Smooth muscle cell (in vitro differentiated cells): ENCODE measurements at regions not wholly inside any gene's neighbourhood (a gene's known extent, or its start where the extent isn't known, plus 50 kb on each side); places are given as distances from the start of the nearest gene placed in this dataset.

ENCODE experiments used
- DNase-seq: peaks from one replicate; lab custom pipeline; 2025; ENCODE audit not compliant: unreplicated experiment; lab: John Stamatoyannopoulos, UW
- H2AFZ ChIP-seq: fragments of 200-600 bp; sonication (generic); 2 replicates; pipeline ENCODE4 v1.6.0; 2016; ENCODE audit warnings: antibody characterized with exemption, low read depth, mild to moderate bottlenecking
- H3F3A ChIP-seq: fragments of 200-600 bp; sonication (generic); 2 replicates; pipeline ENCODE4 v1.6.0; 2017; ENCODE audit warnings: antibody characterized with exemption, low read depth
- H3K27ac ChIP-seq: fragments of 200-600 bp; sonication (generic); 2 replicates; pipeline ENCODE4 v1.5.1; 2016; ENCODE audit warnings: low read depth, mild to moderate bottlenecking
- H3K27me3 ChIP-seq: fragments of 200-600 bp; sonication (generic); 2 replicates; pipeline ENCODE4 v1.6.1; 2016; ENCODE audit warnings: low read depth, mild to moderate bottlenecking
- H3K36me3 ChIP-seq: fragments of 200-600 bp; sonication (generic); 2 replicates; pipeline ENCODE4 v1.5.1; 2016; ENCODE audit warnings: low read depth
- H3K4me1 ChIP-seq: fragments of 200-600 bp; sonication (generic); 2 replicates; pipeline ENCODE4 v1.5.1; 2016; ENCODE audit warnings: low read depth
- H3K4me2 ChIP-seq: fragments of 200-600 bp; sonication (generic); 2 replicates; pipeline ENCODE4 v1.6.0; 2016; ENCODE audit warnings: mild to moderate bottlenecking
- H3K4me3 ChIP-seq: fragments of 200-600 bp; sonication (generic); 2 replicates; pipeline ENCODE4 v1.5.1; 2016; ENCODE audit warnings: mild to moderate bottlenecking
- H3K79me2 ChIP-seq: fragments of 200-600 bp; sonication (generic); 2 replicates; pipeline ENCODE4 v1.6.0; 2016; ENCODE audit warnings: low read depth, mild to moderate bottlenecking
- H3K9ac ChIP-seq: fragments of 200-600 bp; sonication (generic); 2 replicates; pipeline ENCODE4 v1.6.0; 2016; ENCODE audit warnings: low read depth
- H3K9me3 ChIP-seq: fragments of 200-600 bp; sonication (generic); replicated peaks from 2 replicates; pipeline ENCODE4 v1.5.1; 2016; ENCODE audit warnings: low read depth
- H4K20me1 ChIP-seq: fragments of 200-600 bp; sonication (generic); 2 replicates; pipeline ENCODE4 v1.6.0; 2016; ENCODE audit warnings: low read depth
- WGBS: methylation state at CpG from one replicate; pipeline ENCODE4 v1.1.7; 2016; ENCODE audit warnings: low lambda C conversion rate; 5-methylcytosine and 5-hydroxymethylcytosine counted together
- TF ChIP-seq, protein P1 (sequence below): fragments of 200-600 bp; sonication (generic); IDR thresholded peaks from 2 replicates; pipeline ENCODE4 v1.5.1; 2017; ENCODE audit warnings: borderline replicate concordance, mild to moderate bottlenecking, antibody characterized with exemption; ENCODE audit not compliant: insufficient read depth, poor library complexity, severe bottlenecking

DNA sequence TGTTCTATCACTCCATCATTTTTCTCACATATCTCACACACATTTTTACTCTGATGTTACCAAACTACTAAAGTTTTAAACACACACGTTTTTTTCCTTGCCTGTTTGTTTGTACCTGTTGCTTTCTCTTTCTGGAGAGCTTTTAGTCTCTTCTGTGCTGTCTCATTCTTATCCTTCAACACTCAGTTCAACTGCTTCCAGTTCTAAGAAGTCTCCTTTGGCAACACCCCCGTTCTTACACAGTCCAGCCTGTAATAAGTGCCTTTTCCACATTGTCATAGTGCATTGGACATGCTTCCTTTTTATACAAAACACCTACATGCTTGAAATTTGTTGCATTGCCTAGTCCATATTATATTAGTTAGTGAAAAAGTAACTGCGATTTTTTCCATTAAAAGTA, 360.2 kb upstream of the BRINP3 start:
- Histone ChIP-seq H3K27me3 (no peaks in the 10 kb centered on the region), H3K4me1 (no peaks in the 10 kb centered on the region), H3K4me3 (no peak overlapping the region), H3K79me2 (no peaks in the 10 kb centered on the region), H3K4me2 (no peak overlapping the region), H4K20me1 (no peaks in the 10 kb centered on the region), H3K9me3 (no peaks in the 10 kb centered on the region), H3K36me3 (no peaks in the 10 kb centered on the region), H3F3A (no peaks in the 10 kb centered on the region), H2AFZ (no peak overlapping the region), H3K9ac (no peak overlapping the region), H3K27ac (no peak overlapping the region)
- TF ChIP-seq, protein P1, sequence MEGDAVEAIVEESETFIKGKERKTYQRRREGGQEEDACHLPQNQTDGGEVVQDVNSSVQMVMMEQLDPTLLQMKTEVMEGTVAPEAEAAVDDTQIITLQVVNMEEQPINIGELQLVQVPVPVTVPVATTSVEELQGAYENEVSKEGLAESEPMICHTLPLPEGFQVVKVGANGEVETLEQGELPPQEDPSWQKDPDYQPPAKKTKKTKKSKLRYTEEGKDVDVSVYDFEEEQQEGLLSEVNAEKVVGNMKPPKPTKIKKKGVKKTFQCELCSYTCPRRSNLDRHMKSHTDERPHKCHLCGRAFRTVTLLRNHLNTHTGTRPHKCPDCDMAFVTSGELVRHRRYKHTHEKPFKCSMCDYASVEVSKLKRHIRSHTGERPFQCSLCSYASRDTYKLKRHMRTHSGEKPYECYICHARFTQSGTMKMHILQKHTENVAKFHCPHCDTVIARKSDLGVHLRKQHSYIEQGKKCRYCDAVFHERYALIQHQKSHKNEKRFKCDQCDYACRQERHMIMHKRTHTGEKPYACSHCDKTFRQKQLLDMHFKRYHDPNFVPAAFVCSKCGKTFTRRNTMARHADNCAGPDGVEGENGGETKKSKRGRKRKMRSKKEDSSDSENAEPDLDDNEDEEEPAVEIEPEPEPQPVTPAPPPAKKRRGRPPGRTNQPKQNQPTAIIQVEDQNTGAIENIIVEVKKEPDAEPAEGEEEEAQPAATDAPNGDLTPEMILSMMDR = no peak
- WGBS = 53% methylated on average over 3 of the region's 3 CpGs
- DNase-seq = no peak

DNA sequence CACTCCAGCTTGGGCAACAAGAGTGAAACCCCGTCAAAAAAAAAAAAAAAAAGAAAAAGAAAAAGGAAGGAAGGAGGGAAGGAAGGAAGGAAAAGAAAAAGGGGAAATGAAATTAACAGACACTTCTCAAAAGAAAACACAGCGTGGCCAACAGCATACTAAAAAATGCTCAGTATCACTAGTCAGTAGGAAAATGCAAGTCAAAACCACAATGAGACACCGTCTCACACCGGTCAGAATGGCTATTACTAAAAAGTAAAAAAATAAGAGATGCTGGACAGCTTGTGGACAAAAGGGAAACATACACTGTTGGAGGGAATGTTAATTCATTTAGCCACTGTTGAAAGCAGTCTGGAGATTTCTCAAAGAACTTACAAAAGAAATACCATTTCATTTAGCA, 369.5 kb upstream of the BRINP3 start:
- no peaks in the 10 kb centered on the region for H4K20me1 ChIP-seq
- H3K27ac ChIP-seq = no peak overlapping the region
- DNase-seq = no peak
- no peaks in the 10 kb centered on the region for H3K4me1 ChIP-seq
- H3F3A ChIP-seq = no peaks in the 10 kb centered on the region
- H3K36me3 ChIP-seq = no peaks in the 10 kb centered on the region
- no peaks in the 10 kb centered on the region for H3K9me3 ChIP-seq
- H3K9ac ChIP-seq = no peak overlapping the region
- no peak overlapping the region for H3K4me3 ChIP-seq
- no peaks in the 10 kb centered on the region for H3K27me3 ChIP-seq
- 89% methylated on average over 4 of the region's 4 CpGs for WGBS
- no peak overlapping the region for H3K4me2 ChIP-seq
- TF ChIP-seq, protein P1 = no peak
- no peak overlapping the region for H2AFZ ChIP-seq
- H3K79me2 ChIP-seq = no peaks in the 10 kb centered on the region

DNA sequence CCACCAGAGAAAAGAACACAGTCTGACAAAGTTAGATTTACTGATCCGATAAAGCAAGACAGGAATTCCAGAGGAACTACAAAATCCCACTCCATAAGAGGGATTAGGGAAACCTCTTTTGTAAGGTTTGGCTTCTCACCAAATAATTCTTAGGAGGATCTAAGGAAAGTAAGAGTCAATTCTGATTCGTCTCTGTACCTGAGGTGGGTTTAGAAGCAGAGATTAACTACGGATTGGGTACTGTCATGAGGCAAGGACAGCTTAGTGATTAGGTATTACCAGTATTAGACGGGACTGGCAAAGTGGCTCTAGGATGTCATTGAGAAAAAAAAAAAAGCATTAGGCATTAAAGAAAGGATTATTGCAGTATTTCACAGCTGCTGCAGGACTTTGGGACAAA, 371.7 kb upstream of the BRINP3 start:
- Histone ChIP-seq H3K36me3 (no peaks in the 10 kb centered on the region), H3K9ac (no peak overlapping the region), H3K4me1 (no peaks in the 10 kb centered on the region), H2AFZ (no peak overlapping the region), H3K9me3 (no peaks in the 10 kb centered on the region), H4K20me1 (no peaks in the 10 kb centered on the region), H3F3A (no peaks in the 10 kb centered on the region), H3K27me3 (no peaks in the 10 kb centered on the region), H3K4me3 (no peak overlapping the region), H3K4me2 (no peak overlapping the region), H3K27ac (no peak overlapping the region), H3K79me2 (no peaks in the 10 kb centered on the region)
- WGBS = 54% methylated on average over 4 of the region's 4 CpGs
- TF ChIP-seq, protein P1 = no peak
- DNase-seq = no peak

DNA sequence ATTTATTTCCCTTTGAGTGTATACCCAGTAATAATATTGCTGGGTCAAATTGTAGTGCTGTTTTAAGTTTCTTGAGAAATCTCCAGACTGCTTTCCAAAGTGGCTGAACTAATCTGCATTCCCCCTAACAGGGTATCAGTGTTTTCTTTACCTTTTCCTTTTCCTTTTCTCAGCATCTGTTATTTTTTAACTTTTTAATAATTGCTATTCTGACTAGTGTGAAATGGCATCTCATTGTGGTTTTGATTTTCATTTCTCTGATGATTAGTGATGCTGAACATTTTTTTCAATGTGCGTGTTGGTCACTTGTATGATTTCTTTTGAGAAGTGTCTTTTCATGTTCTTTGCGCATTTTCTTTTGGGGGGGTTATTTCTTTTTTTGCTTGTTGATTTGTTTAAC, 374.9 kb upstream of the BRINP3 start:
- no peaks in the 10 kb centered on the region for H3K9me3 ChIP-seq
- H3K4me1 ChIP-seq = no peaks in the 10 kb centered on the region
- no peak overlapping the region for H3K27ac ChIP-seq
- H3K9ac ChIP-seq = no peak overlapping the region
- WGBS = 87% methylated on average over 2 of the region's 2 CpGs
- no peaks in the 10 kb centered on the region for H4K20me1 ChIP-seq
- no peak overlapping the region for H3K4me2 ChIP-seq
- H3F3A ChIP-seq = no peaks in the 10 kb centered on the region
- no peak overlapping the region for H2AFZ ChIP-seq
- H3K27me3 ChIP-seq = no peaks in the 10 kb centered on the region
- H3K36me3 ChIP-seq = no peaks in the 10 kb centered on the region
- no peaks in the 10 kb centered on the region for H3K79me2 ChIP-seq
- TF ChIP-seq, protein P1 = no peak
- no peak for DNase-seq
- no peak overlapping the region for H3K4me3 ChIP-seq
